Stimulated activated CD4-positive, alpha-beta T cell treated with anti-CD3 and anti-CD28 coated beads, Interleukin-4, amount 100 ng/mL, for 24 hours (primary cell): ENCODE measurements at regions not wholly inside any gene's neighbourhood (a gene's known extent, or its start where the extent isn't known, plus 50 kb on each side); places are given as distances from the start of the nearest gene placed in this dataset.
"Not testable (repeated sequence)": the region's sequence is repeated elsewhere in the genome, so short reads cannot be mapped to it uniquely, and the experiment has no call there.

Source experiments
- DNase-seq: peaks from one replicate; pipeline ENCODE4 v3.0.0-alpha.2; 2020

DNA sequence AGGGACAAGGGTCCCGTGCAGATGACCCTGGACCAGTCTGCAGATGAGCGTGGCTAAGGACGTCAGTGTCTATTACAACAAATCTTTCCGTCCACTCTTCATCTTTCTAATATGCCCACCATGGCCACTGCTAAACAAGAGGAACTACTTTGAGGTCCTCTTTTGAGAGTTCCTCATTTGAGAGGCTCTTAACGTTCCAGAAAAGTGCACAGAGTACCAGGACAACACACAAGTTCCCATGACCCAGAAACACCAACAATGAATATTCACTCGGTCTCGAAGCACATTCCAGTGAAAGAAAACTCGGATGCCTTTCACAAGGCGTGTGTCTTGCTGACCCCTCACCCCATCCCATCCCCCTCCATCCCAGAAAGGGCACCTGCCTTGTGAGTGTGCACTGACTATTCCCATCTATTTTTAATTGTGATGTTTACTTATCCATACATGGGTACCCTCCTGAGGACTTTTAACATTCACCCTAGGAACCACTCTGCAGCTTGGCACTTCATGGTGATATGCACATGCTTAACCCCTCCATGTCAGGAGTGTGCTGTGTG, 157.0 kb downstream of the SHANK2 start:
- DNase-seq = no peak

GRCh38 chr11:71094296-71095077, 157.9 kb downstream of the SHANK2 start:
- DNase-seq = no peak

DNA sequence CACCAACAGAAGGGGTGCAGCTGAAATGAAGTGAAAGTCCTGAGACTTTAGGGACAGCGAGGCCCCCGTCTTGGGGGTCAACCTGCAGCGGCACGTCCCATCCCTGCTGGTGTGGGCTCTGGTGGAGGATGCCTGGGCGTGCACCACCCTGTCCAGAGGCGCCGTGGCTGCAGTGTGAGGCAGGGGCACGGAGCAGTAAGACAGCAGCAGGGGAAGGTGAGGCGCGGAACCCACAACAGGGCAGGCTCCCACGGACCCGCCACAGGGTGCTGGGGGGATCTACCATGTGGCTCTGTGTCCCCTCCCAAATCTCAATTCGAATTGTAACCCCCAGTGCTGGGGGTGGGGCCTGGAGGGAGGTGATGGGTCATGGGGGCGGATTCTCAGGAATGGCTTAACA, 158.6 kb downstream of the SHANK2 start:
- no peak for DNase-seq

- no peak for DNase-seq
Measured at GRCh38 chr11:71091506-71092265, 160.7 kb downstream of the SHANK2 start.

DNA sequence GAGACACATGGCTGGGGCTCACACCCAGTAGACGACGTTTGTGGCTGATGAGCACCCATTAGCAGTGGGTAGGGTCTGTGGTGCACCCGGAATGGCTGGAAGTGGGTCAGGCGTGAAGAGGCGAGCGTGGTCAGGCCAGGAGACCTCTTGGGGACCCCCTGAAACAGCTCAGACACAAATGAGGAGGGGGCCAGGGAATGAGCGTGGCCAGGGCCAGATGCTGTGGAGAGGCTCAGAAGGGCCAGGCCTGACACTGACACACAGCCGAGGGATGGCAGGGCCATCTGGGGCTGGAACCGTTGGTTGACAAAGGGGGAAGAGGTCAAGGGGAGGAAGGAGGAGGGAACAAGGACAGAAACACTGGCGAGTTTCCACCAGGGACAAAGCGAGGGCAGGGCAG, 162.8 kb downstream of the SHANK2 start:
- no peak for DNase-seq

- not testable (repeated sequence) for DNase-seq
Measured at GRCh38 chr11:71088314-71089215, 163.8 kb downstream of the SHANK2 start.

DNA sequence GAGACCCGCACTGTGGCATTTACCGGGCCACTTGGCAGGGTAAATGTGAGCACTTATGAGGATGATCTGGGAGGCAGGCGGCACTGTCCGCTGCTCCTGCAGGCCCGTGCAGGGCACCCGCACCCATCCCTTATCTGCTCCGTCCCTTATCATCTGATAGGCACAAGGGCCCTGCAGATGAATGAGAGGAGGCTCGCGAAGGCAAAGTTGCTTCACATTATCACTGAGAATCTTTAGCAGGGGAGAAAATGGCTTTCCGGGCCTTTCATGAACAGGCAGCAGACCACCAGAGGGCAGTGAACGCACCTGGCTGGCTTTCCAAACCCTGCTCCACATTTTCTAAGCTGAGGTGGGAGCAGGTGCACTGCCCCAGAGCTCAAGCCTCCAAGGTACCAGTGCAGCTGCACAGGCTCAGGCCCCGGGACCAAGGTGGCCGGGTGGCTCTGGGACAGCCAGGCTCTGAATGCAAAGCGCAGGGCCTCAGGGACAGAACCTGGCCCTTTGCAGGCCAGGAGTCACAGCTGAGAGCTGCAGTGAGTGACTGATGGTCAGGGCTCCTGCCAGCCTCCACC, 165.6 kb downstream of the SHANK2 start:
- no peak for DNase-seq

DNA sequence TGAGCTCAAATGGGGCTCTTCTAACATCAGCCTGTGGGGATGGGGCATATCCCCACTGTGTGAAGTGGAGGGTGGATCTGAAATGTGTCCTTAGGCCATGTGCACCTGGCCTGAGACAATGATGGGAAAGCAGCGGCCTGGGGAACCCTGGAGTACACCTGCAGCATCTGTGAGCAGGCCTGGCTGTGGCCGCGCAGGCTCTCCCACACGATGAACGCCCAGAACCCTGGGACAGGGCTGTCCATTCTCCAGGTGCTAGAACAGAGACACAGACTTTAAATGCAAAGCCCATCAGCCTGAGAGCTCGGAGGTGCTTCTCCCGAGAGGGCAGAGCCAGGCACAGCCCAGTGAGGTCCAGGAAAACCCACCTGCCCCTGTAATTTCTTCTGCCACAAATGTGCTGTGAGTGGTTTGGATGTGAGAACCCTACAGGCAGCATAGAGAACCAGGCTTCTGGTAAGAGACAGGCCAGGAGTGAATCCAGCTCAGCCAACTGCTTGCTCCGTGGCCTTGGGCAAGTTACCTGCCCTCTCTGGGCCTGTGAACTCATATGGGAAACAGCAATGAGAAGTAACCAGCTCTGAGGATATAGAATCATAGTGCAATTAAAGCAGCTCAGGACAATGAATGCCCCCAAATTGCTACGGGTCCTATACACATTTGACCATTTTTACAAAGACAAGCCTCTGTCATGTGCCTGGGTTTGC, 167.9 kb downstream of the SHANK2 start:
- no peak for DNase-seq

DNA sequence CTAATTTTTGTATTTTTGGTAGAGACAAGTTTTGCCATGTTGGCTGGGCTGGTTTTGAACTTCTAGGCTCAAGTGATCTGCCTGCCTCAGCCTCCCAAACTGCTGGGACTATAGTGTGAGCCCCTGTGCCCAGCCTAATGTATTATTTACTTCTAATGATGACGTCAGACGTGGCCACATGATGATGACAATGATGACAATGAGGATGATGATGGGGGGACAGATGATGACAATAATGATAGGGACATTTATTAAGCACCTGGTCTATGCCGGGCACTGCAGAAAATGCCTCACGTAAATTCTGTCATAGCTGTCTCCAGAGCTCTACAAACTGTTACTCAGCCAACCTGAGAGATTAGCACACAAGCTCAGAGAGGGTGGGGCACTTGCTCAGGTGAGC, 169.3 kb downstream of the SHANK2 start:
- DNase-seq = no peak

- no peak for DNase-seq
Measured at GRCh38 chr11:71082454-71082853, 169.9 kb downstream of the SHANK2 start.

GRCh38 chr11:71081704-71082230, 170.6 kb downstream of the SHANK2 start:
- no peak for DNase-seq

DNA sequence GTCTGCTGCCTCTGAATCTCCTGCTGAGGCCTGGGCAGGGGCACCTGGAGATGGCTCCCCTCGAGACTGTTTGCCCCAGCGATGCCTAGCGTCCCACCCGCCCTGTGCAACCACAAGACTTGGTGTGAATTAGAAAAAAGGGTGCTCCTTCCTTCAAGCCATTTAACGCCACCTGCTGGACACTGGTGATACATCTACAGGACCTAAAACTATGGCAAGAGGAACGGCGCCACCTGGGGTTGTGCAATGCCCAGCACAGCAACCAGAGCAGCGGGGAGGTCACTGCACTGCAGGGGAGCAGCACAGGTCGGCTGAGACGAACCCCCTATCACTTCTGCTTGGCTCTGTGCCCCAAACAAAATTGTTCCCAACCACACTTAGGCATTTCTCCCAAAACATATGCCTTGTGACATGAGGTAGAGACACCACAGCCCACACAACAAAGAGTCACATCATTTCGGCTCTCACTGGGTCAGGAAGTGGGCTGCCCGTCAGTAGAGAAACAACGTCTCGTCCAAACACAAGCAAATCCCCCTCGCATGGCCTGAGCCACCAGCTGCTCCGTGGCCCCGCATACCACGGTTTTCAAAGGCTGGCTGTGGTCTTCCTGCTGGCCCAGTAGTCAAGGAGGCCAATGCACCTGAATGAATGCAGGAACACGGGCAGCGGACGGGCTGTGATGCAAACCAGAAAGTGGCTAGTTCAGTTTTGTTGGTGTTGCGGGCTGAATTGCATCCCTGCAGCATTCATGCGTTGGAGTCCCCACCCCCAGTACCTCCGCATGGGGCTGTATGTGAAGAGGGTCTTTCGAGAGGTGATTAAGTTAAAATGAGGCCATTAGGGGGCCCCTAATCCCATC, 171.9 kb downstream of the SHANK2 start:
- peak; percentile 48 for DNase-seq

GRCh38 chr11:71079795-71080194, 172.6 kb downstream of the SHANK2 start:
- DNase-seq = no peak

- no peak for DNase-seq
Measured at GRCh38 chr11:71078482-71078881, 173.9 kb downstream of the SHANK2 start.

- no peak for DNase-seq
Measured at GRCh38 chr11:71076525-71077304, 175.7 kb downstream of the SHANK2 start.

- DNase-seq = no peak
Measured at GRCh38 chr11:71075871-71076420, 176.4 kb downstream of the SHANK2 start.

DNA sequence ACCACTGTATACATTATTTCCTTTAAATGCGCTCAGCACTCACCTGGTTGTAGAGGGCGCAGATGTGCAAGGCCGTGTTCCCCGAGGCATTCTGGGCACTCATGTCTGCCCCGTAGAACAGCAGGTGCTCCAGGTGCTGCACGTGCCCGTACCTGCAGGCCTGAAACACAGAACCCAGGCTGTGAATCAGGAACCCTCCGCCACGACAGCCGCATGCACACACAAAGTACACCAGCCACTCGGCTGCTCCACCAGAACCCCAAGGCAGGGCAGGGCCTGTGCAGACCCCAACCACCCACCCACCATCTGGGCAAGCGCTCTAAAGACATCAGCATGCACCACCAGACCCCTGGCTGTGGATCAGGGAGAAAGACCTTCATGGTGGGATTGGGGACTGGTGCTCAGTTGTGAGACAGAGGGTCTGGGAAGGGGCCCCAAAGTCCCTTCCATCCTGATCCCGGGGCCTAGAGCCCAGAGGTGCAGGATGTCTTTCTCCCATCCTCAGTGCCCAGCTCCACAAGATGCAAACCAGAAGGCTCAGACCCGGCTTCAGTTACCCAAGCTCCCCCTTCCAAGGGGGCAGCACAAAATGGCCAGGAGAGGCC, 177.2 kb downstream of the SHANK2 start:
- DNase-seq = no peak

DNA sequence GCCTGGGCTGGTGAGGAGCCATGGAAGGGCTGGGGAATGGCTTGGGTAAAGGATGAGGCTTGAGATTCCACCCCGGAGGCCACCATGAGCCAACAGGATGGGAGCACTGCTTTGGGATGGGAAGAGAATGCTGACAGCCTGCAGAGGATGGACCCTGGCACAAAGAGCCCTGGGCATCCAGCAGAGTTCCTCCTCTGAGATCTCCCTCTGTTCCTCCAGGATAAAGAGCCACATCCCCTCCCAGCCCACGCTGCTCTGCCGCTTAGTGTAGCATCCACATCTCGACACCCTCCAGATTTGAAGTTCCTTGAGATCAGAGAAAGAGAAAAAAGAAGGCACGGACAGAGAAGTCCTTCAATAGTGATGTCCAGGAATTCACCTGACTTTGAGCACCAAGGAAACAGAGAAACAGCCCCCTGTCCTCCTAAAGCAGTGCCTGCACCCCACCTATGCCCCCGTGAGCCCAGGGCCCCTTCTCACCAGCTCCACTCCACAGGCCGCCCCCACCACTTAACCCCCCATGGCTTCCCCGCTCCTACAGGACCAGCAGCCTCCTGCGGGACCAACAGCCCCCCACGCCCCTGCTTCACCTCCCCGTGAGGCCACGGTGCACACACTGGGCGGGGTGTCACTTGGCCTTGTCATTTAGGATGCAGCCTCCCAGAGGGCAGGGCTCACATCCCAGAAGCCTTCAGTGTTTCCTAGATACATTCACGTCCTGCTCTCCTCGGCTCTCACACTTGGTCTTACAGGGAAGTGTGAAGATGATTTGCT, 180.5 kb downstream of the SHANK2 start:
- no peak for DNase-seq
